PC-3 (cell line): ENCODE measurements at regions not wholly inside any gene's neighbourhood (a gene's known extent, or its start where the extent isn't known, plus 50 kb on each side); places are given as distances from the start of the nearest gene placed in this dataset.

Experiments used
- ATAC-seq: fragments of 200-7000 bp; cut with Tn5 transposase; 2 replicates; pipeline ENCODE4 v1.9.1; 2020; ENCODE audit warnings: mild to moderate bottlenecking, moderate library complexity
- BruUV-seq: library from RNA; stranded (reverse); fragments of 400-500 nt; replicated peaks from 2 replicates; lab custom pipeline; 2021; lab: Mats Ljungman, UMichigan
- CTCF ChIA-PET: fragments of 300-600 bp; sonication (Branson Sonifier 250); formaldehyde crosslinking; loops from one replicate; lab custom pipeline; 2022; ENCODE audit warnings: antibody characterized with exemption; lab: Charles Lee
- POLR2A ChIA-PET: fragments of 300-600 bp; sonication (Branson Sonifier 250); formaldehyde crosslinking; loops from one replicate; lab custom pipeline; 2022; ENCODE audit warnings: antibody characterized with exemption; ENCODE audit not compliant: unreplicated experiment; lab: Charles Lee
- DNase-seq: peaks from one replicate; pipeline ENCODE4 v3.0.0-alpha.2; 2015
- H2AFZ ChIP-seq: fragments of 300-600 bp; sonication (generic); 2 replicates; pipeline ENCODE4 v1.6.0; 2016; ENCODE audit warnings: antibody characterized with exemption, low read length
- H3F3A ChIP-seq: fragments of 300-600 bp; sonication (generic); one replicate; pipeline ENCODE4 v1.6.0; 2017; ENCODE audit warnings: antibody characterized with exemption, low read length, control low read depth, mild to moderate bottlenecking; ENCODE audit not compliant: unreplicated experiment
- H3K27ac ChIP-seq: fragments of 300-600 bp; sonication (generic); 2 replicates; pipeline ENCODE4 v1.5.1; 2016; ENCODE audit warnings: mild to moderate bottlenecking, low read length
- H3K27me3 ChIP-seq: fragments of 300-600 bp; sonication (generic); 2 replicates; pipeline ENCODE4 v1.6.1; 2016; ENCODE audit warnings: low read length, mixed read lengths
- H3K36me3 ChIP-seq: fragments of 300-600 bp; sonication (generic); 2 replicates; pipeline ENCODE4 v1.6.1; 2016; ENCODE audit warnings: low read depth, mixed run types, low read length, mixed read lengths
- H3K4me1 ChIP-seq: fragments of 300-600 bp; sonication (generic); 2 replicates; pipeline ENCODE4 v1.5.1; 2016; ENCODE audit warnings: low read length; ENCODE audit not compliant: insufficient read depth
- H3K4me2 ChIP-seq: fragments of 300-600 bp; sonication (generic); 2 replicates; pipeline ENCODE4 v1.6.0; 2016; ENCODE audit warnings: low read length
- H3K4me3 ChIP-seq: fragments of 300-600 bp; sonication (generic); 2 replicates; pipeline ENCODE4 v1.5.1; 2016; ENCODE audit warnings: mild to moderate bottlenecking, low read length, mixed read lengths
- H3K79me2 ChIP-seq: fragments of 300-600 bp; sonication (generic); 2 replicates; pipeline ENCODE4 v1.6.1; 2017; ENCODE audit warnings: low read length, mixed read lengths
- H3K9ac ChIP-seq: fragments of 300-600 bp; sonication (generic); 2 replicates; pipeline ENCODE4 v1.6.0; 2016; ENCODE audit warnings: mild to moderate bottlenecking, low read length
- H3K9me2 ChIP-seq: fragments of 300-600 bp; sonication (generic); replicated peaks from 2 replicates; pipeline ENCODE4 v1.6.1; 2016; ENCODE audit warnings: mixed run types, low read length, mixed read lengths
- H3K9me3 ChIP-seq: fragments of 300-600 bp; sonication (generic); 2 replicates; pipeline ENCODE4 v1.6.1; 2016; ENCODE audit warnings: low read length, mixed read lengths
- H4K20me1 ChIP-seq: fragments of 300-600 bp; sonication (generic); 2 replicates; pipeline ENCODE4 v1.6.1; 2016; ENCODE audit warnings: low read length, mixed read lengths
- EZH2 ChIP-seq: fragments of 300-600 bp; sonication (generic); IDR thresholded peaks from one replicate; pipeline ENCODE4 v1.6.1; 2017; ENCODE audit warnings: antibody characterized with exemption, mild to moderate bottlenecking, low read length; ENCODE audit not compliant: unreplicated experiment
- EZH2phosphoT487 ChIP-seq: fragments of 300-600 bp; sonication (generic); IDR thresholded peaks from 2 replicates; pipeline ENCODE4 v1.6.1; 2018; ENCODE audit warnings: mild to moderate bottlenecking, antibody characterized with exemption, low read length, borderline replicate concordance
- intact Hi-C: fragments of 100-400 bp; cut with micrococcal nuclease; formaldehyde crosslinking; loops from 2 replicates; pipeline ENCODE4 v1.9.0; 2023
- TF ChIP-seq, protein P1 (sequence below): fragments of 300-600 bp; sonication (generic); conservative IDR thresholded peaks from 2 replicates; pipeline ENCODE4 v1.5.1; 2017; ENCODE audit warnings: antibody characterized with exemption, low read depth, mild to moderate bottlenecking, low read length

- Histone ChIP-seq H3K4me1 (no peaks in the 10 kb centered on the region), H3K79me2 (no peaks in the 10 kb centered on the region), H3K9me3 (no peaks in the 10 kb centered on the region), H3K4me3 (no peak overlapping the region), H3K9me2 (no peaks in the 10 kb centered on the region), H4K20me1 (no peaks in the 10 kb centered on the region), H3K27ac (no peak overlapping the region), H3K27me3 (no peaks in the 10 kb centered on the region), H2AFZ (no peak overlapping the region), H3F3A (no peaks in the 10 kb centered on the region), H3K36me3 (no peaks in the 10 kb centered on the region), H3K4me2 (no peak overlapping the region), H3K9ac (no peak overlapping the region)
- TF ChIP-seq EZH2phosphoT487: no peak
- TF ChIP-seq, protein P1, sequence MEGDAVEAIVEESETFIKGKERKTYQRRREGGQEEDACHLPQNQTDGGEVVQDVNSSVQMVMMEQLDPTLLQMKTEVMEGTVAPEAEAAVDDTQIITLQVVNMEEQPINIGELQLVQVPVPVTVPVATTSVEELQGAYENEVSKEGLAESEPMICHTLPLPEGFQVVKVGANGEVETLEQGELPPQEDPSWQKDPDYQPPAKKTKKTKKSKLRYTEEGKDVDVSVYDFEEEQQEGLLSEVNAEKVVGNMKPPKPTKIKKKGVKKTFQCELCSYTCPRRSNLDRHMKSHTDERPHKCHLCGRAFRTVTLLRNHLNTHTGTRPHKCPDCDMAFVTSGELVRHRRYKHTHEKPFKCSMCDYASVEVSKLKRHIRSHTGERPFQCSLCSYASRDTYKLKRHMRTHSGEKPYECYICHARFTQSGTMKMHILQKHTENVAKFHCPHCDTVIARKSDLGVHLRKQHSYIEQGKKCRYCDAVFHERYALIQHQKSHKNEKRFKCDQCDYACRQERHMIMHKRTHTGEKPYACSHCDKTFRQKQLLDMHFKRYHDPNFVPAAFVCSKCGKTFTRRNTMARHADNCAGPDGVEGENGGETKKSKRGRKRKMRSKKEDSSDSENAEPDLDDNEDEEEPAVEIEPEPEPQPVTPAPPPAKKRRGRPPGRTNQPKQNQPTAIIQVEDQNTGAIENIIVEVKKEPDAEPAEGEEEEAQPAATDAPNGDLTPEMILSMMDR: no peak
- TF ChIP-seq EZH2: no peak
- intact Hi-C loops: no loop called here
- DNase-seq (no peak), ATAC-seq (no peak)
- CTCF ChIA-PET: no interaction called here
- POLR2A ChIA-PET: no interaction called here
- no TSS peak for BruUV-seq
Observed at GRCh38 chr4:159748834-159749444, 646.1 kb downstream of the RAPGEF2 start.

GRCh38 chr4:159757499-159757898 lies 654.6 kb downstream of the RAPGEF2 start:
- Histone ChIP-seq H3K4me3 (no peak overlapping the region), H3K9me3 (no peaks in the 10 kb centered on the region), H3K79me2 (no peaks in the 10 kb centered on the region), H3K4me1 (no peaks in the 10 kb centered on the region), H3K27ac (no peak overlapping the region), H3K27me3 (no peaks in the 10 kb centered on the region), H2AFZ (no peak overlapping the region), H3K4me2 (no peak overlapping the region), H3F3A (no peaks in the 10 kb centered on the region), H3K9ac (no peak overlapping the region), H3K36me3 (no peaks in the 10 kb centered on the region), H3K9me2 (no peaks in the 10 kb centered on the region), H4K20me1 (no peaks in the 10 kb centered on the region)
- TF ChIP-seq EZH2phosphoT487: no peak
- TF ChIP-seq, protein P1: no peak
- POLR2A ChIA-PET: no interaction called here
- intact Hi-C loops: no loop called here
- ATAC-seq (no peak), DNase-seq (no peak)
- BruUV-seq: no TSS peak
- CTCF ChIA-PET: no interaction called here

DNA sequence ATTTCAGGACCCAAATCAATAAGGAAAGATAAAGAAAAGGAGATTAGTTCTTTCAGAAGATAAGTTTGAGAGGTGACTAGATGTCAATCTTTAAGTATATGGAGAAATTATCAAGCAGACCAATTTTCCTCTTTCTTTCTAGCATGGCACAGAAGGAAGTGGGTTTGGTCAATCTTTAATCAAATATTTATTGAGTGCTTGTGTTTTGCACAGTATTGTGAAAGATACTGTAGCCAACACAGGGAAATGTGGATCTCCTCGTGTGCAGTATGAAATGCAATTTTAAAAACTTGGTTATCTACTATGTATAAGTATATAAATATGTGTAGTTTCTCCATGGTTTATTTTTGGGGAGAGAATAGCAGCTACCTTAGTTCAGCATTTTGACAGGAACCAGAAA lies 655.2 kb downstream of the RAPGEF2 start:
- no peak overlapping the region for H3K4me2 ChIP-seq
- H3K27me3 ChIP-seq: no peaks in the 10 kb centered on the region
- no peaks in the 10 kb centered on the region for H3K4me1 ChIP-seq
- H3K9ac ChIP-seq: no peak overlapping the region
- H3K36me3 ChIP-seq: no peaks in the 10 kb centered on the region
- H3K9me3 ChIP-seq: no peaks in the 10 kb centered on the region
- no peak overlapping the region for H3K27ac ChIP-seq
- H3F3A ChIP-seq: no peaks in the 10 kb centered on the region
- TF ChIP-seq EZH2 (no peak), EZH2phosphoT487 (no peak)
- TF ChIP-seq, protein P1: no peak
- no peak for ATAC-seq
- no TSS peak for BruUV-seq
- no peaks in the 10 kb centered on the region for H3K79me2 ChIP-seq
- H4K20me1 ChIP-seq: no peaks in the 10 kb centered on the region
- CTCF ChIA-PET: no interaction called here
- POLR2A ChIA-PET: no interaction called here
- H3K4me3 ChIP-seq: no peak overlapping the region
- no peak overlapping the region for H2AFZ ChIP-seq
- DNase-seq: no peak
- intact Hi-C loops: loop anchor here (2.0 kb wide), 1 partner anchor 271 kb away; no protein-coding TSS in a partner anchor
- no peaks in the 10 kb centered on the region for H3K9me2 ChIP-seq
